ENCODE measurements at regions not wholly inside any gene's neighbourhood (a gene's known extent, or its start where the extent isn't known, plus 50 kb on each side); places are given as distances from the start of the nearest gene placed in this dataset.

DNA sequence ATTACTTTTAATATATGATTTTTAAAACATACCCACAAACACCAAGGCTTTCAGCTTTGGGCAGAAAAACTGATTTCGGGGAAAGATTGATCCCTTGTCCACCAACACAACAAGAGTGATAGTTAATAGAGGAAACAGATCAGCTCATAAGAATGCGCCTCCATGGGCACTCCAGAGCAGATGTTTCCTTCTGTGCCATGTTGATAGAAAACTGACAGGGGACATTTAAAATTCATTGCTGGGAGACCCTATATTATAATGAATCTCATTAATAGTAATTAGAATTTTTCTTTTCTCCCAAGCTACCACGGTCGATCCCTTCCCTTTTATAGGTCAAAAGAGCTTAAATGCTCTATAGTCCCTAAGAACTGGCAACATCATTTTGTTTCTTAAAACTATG lies 431.2 kb downstream of the IRS2 start:
- H3K27me3 Mint-ChIP-seq (ENCODE audit: low read depth): no peaks in the 10 kb centered on the region
- DNase-seq (ENCODE audit: low spot score): no peak
- no peaks in the 10 kb centered on the region for H3K36me3 Mint-ChIP-seq (ENCODE audit: low read depth)
- no peaks in the 10 kb centered on the region for H3K4me1 Mint-ChIP-seq (ENCODE audit: low read depth)
- H3K9me3 Mint-ChIP-seq (ENCODE audit: low read depth): no peaks in the 10 kb centered on the region
- TF ChIP-seq, protein P1, sequence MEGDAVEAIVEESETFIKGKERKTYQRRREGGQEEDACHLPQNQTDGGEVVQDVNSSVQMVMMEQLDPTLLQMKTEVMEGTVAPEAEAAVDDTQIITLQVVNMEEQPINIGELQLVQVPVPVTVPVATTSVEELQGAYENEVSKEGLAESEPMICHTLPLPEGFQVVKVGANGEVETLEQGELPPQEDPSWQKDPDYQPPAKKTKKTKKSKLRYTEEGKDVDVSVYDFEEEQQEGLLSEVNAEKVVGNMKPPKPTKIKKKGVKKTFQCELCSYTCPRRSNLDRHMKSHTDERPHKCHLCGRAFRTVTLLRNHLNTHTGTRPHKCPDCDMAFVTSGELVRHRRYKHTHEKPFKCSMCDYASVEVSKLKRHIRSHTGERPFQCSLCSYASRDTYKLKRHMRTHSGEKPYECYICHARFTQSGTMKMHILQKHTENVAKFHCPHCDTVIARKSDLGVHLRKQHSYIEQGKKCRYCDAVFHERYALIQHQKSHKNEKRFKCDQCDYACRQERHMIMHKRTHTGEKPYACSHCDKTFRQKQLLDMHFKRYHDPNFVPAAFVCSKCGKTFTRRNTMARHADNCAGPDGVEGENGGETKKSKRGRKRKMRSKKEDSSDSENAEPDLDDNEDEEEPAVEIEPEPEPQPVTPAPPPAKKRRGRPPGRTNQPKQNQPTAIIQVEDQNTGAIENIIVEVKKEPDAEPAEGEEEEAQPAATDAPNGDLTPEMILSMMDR (IDR thresholded peaks at IDR 0.05): no peak
- H3K4me3 Mint-ChIP-seq (ENCODE audit: unreplicated experiment): no peak overlapping the region
- no peak overlapping the region for H3K27ac Mint-ChIP-seq (ENCODE audit: unreplicated experiment)

GRCh38 chr13:109351236-109351635 lies 435.1 kb downstream of the IRS2 start:
- H3K27me3 Mint-ChIP-seq (ENCODE audit: low read depth): no peaks in the 10 kb centered on the region
- H3K4me1 Mint-ChIP-seq (ENCODE audit: low read depth): peaks cover 15% of the 10 kb centered on the region
- TF ChIP-seq, protein P1 (IDR thresholded peaks at IDR 0.05): no peak
- peaks cover 6% of the 10 kb centered on the region for H3K9me3 Mint-ChIP-seq (ENCODE audit: low read depth)
- no peak for DNase-seq (ENCODE audit: low spot score)
- no peak overlapping the region for H3K27ac Mint-ChIP-seq (ENCODE audit: unreplicated experiment)
- no peaks in the 10 kb centered on the region for H3K36me3 Mint-ChIP-seq (ENCODE audit: low read depth)
- no peak overlapping the region for H3K4me3 Mint-ChIP-seq (ENCODE audit: unreplicated experiment)

GRCh38 chr13:109348519-109349258 lies 437.7 kb downstream of the IRS2 start:
- no peaks in the 10 kb centered on the region for H3K36me3 Mint-ChIP-seq (ENCODE audit: low read depth)
- peaks cover 32% of the 10 kb centered on the region for H3K4me1 Mint-ChIP-seq (ENCODE audit: low read depth)
- TF ChIP-seq, protein P1 (IDR thresholded peaks at IDR 0.05): no peak
- DNase-seq (ENCODE audit: low spot score): no peak
- no peak overlapping the region for H3K4me3 Mint-ChIP-seq (ENCODE audit: unreplicated experiment)
- peaks cover 8% of the 10 kb centered on the region for H3K9me3 Mint-ChIP-seq (ENCODE audit: low read depth)
- H3K27ac Mint-ChIP-seq (ENCODE audit: unreplicated experiment): peak overlapping the region; percentile 65
- no peaks in the 10 kb centered on the region for H3K27me3 Mint-ChIP-seq (ENCODE audit: low read depth)

- Mint-ChIP-seq H3K27me3 (ENCODE audit: low read depth) (no peaks in the 10 kb centered on the region), H3K9me3 (ENCODE audit: low read depth) (peaks cover 8% of the 10 kb centered on the region), H3K27ac (ENCODE audit: unreplicated experiment) (no peak overlapping the region), H3K4me3 (ENCODE audit: unreplicated experiment) (no peak overlapping the region), H3K36me3 (ENCODE audit: low read depth) (no peaks in the 10 kb centered on the region), H3K4me1 (ENCODE audit: low read depth) (peaks cover 32% of the 10 kb centered on the region)
- TF ChIP-seq, protein P1 (IDR thresholded peaks at IDR 0.05): no peak
- DNase-seq (ENCODE audit: low spot score): no peak
Observed at GRCh38 chr13:109346060-109346459, 440.3 kb downstream of the IRS2 start.

DNA sequence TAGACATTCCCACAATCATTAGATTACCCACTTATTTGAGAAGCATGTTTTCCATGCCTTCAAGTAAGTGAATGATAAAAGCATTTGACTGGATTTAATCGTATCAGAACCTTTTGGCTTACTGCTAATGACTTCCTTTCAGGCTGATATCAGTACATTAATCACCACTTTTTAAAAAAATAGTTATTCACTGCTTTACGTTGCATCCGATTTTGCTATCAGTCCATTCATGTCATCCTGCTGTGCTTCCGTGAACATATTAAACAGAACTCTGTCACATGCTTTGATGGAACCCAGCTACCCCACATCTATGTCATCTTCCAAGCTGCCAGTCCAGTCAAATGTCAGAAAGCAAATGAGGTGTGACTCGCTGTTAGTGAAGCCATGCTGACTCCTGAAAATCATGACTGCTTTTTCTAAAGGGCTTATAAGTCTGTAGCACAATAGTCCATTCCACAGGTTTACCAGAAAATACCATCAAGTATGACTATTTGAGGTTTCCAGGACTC lies 440.9 kb downstream of the IRS2 start:
- no peaks in the 10 kb centered on the region for H3K36me3 Mint-ChIP-seq (ENCODE audit: low read depth)
- peaks cover 32% of the 10 kb centered on the region for H3K4me1 Mint-ChIP-seq (ENCODE audit: low read depth)
- DNase-seq (ENCODE audit: low spot score): no peak
- H3K4me3 Mint-ChIP-seq (ENCODE audit: unreplicated experiment): no peak overlapping the region
- peaks cover 8% of the 10 kb centered on the region for H3K9me3 Mint-ChIP-seq (ENCODE audit: low read depth)
- TF ChIP-seq, protein P1 (IDR thresholded peaks at IDR 0.05): no peak
- H3K27ac Mint-ChIP-seq (ENCODE audit: unreplicated experiment): no peak overlapping the region
- H3K27me3 Mint-ChIP-seq (ENCODE audit: low read depth): no peaks in the 10 kb centered on the region
